HG02884 (cell line): ENCODE measurements at regions not wholly inside any gene's neighbourhood (a gene's known extent, or its start where the extent isn't known, plus 50 kb on each side); places are given as distances from the start of the nearest gene placed in this dataset.
"Not testable (repeated sequence)": the region's sequence is repeated elsewhere in the genome, so short reads cannot be mapped to it uniquely, and the experiment has no call there.

Source experiments
- ATAC-seq: cut with Tn5 transposase; IDR thresholded peaks from one replicate; pipeline ENCODE4 v1.9.1; 2021; ENCODE audit warnings: mild to moderate bottlenecking, moderate library complexity; ENCODE audit not compliant: unreplicated experiment

DNA sequence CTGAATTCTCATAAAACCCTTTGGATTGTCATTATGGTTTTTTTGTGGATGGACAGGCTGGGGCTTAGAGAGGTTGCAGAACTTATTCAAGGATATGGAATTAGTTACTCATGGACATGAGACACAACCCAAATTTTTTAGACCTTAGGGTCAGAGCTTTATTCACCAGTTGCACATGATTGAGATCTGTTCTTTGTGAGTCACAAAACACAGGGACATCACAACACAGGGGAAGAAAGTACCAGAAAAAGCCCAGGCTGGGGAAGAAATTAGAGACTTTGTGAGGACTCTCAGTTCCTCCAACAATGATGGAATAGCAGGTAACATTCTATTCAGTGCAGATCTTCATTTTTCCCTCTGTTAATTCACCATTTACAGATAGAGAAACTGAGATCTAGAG lies 602.4 kb upstream of the CPEB2 start:
- ATAC-seq, result no peak

DNA sequence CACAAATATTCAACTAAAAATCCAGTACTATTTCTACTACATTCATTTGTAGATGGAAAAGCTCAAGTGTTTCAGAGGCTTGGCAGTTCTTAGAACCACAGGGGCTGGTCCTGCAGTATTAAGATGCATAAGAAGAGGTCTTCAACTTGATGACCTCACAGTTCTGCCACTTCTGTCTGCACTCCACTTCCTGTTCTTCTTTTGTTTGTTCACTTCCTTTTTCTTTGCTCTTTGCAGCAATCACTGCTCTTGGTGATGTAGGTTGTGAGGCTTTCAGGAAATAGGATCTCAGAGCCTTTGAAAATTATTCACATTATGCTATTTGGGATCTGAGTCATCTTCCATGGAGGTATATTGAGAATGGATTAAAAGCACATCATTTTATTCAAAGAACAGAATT lies 602.0 kb upstream of the CPEB2 start:
- ATAC-seq, result no peak

DNA sequence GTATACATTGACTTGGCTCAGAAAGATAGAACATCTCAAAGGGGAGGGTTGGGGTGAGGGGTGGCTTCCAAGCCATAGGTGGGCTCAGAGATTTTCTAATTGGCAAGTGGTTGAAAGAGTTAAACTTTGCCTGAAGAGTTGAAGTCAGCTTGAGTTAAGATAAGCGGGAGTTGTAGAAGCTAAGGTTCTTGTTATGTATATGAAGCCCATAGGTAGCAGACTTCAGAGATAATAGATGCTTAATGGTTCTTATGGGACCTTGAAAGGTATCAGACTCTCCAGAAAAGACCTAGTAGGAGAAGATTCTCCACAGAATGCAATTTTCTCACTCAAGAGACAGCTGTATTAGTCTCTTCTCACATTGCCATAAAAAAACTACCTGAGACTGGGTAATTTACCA lies 599.1 kb upstream of the CPEB2 start:
- no peak for ATAC-seq

DNA sequence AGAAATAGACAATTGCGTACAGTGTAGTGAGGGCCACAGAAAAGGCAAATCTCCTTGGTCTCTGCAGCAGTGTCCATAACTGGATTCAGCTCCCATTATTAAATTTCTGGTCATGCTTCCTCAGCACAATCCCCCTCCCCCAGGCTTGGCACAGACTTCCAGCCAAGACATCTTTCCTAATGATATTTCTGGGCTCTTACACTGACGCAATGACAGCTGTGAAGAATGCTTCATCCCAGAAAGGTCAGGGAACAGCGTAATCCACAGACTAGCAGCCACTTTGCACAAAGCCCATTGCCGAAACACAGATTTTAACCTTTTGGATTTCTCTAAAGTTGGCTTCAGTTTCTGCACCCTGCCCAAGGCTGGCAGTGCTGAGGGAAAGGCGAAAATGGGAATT lies 597.6 kb upstream of the CPEB2 start:
- ATAC-seq, result no peak

DNA sequence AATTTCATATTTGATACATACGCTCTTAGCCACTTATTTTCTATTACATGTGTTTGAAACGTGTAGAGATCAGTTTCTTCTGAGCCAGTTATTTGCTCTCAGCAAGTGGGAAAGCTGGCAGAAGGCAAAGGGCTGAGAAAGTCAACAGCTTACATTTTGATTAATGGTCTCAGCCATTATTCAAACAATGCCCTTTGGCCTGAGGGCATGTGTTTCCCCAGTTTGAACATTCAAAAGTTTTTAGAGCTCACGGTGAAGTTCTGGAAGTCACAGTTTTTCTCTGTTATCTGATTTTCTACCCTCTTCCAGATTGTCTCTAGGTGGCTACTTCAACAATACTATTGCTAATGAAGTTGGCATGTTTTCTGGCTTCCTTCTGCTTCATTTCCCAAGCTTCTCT lies 591.8 kb upstream of the CPEB2 start:
- no peak for ATAC-seq

DNA sequence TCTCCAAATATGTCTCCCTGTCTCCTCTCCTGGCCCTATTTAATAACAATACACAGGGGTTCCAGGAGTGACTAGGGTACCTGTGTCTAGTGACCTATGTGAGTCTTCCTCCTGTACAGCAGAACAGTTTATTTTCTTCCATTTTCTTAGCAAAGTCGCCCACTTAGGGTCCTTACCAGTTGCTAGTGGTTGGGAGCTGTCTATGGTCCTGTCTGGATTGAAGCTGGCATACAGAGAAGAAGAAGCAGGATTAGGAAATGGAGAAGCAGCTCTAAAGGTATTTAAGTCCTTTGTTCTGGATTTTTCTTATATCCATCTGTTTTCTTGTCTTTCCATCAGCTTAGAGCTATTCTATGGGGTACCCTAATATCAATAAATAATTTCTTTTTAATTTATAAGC lies 587.1 kb upstream of the CPEB2 start:
- ATAC-seq, result no peak

DNA sequence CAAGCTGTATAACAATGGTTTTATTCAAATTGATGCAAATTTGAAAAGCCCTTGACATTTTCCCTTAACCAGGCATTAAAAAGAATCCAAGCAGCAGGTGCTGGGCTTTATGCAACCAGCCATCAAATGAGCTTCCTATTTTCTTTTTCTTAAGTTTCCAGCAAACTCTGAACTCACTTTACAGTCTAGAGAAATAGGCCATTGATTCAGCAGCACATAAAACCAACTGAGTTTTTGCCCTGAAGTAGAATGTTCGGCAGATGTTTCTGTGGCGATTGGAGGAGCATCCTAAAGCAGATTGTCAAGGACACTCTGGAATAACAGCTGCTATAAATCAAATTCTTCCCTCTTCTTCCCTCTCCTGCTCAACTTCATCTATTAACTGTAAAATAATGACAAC lies 582.8 kb upstream of the CPEB2 start:
- no peak for ATAC-seq

DNA sequence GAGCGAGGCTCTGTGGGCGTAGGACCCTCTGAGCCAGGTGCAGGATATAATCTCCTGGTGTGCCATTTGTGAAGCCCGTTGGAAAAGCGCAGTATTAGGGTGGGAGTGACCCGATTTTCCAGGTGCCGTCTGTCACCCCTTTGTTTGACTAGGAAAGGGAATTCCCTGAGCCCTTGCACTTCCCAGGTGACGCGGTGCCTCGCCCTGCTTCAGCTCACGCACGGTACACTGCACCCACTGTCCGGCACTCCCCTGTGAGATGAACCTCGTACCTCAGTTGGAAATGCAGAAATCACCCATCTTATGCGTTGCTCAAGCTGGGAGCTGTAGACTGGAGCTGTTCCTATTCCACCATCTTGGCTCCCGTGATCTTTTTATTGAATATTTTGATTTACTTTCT lies 576.0 kb upstream of the CPEB2 start:
- ATAC-seq, result not testable (repeated sequence)

DNA sequence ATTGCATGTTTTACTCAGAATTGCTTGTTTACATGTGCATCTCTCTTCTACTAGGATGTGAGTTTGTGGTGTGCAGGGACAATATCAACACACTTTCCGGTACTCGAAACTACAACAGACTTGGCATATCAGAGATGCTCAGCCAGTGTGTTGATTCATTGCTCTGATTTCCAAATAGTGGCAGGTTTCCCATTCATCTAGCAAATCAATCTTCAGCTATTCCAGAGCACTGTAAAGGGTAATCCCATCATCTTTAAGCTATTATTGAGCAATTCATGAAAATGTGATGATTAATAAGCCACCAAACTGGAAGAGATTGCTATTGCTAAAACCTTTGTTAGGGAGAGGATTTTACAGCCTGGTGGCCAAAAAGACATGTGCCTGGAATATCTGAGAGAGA lies 574.2 kb upstream of the CPEB2 start:
- no peak for ATAC-seq

DNA sequence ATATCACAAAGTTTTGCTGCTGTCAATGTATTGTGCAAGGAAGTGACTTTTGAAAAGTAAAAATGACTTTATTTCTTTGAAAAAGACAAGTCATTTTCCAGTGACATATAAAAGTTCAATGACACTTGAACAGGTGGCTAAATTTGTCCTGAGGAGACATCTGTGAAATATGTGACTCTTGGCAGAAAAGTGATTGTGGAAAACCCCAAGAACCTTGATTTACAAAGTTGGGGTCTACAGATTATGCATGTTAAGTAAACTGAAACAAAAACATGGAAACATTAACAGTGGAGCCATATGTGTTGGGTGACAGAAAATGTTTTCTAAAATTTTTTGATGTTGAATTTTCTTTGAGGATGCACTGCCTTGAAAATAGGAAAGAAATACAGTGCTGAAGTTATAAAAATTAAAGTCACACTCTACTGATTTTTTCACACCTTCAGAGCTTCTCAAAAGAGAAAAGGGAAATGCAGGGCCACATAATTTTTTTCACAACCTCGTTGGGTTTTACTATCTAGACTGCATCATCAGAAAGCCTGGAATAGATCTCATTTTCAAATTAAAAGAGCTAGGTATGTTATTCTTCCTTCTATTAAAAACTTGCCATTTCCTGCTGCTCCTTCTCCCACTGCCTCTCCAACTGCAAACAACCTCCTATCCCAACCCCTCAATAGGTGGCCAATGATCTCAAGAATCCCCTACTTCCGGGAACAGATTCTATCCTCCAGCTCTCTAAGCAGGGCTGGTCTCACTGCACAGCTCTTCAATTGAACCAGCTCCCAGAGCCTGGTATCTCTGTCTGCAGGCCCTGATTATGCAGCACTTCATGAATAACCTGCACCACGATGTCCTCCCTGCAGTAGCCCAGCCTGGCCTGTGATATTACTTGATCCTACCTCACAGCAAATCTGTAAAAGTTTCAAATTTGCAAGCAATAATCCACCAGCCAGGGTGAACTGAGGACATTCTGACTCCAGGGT lies 570.8 kb upstream of the CPEB2 start:
- no peak for ATAC-seq

DNA sequence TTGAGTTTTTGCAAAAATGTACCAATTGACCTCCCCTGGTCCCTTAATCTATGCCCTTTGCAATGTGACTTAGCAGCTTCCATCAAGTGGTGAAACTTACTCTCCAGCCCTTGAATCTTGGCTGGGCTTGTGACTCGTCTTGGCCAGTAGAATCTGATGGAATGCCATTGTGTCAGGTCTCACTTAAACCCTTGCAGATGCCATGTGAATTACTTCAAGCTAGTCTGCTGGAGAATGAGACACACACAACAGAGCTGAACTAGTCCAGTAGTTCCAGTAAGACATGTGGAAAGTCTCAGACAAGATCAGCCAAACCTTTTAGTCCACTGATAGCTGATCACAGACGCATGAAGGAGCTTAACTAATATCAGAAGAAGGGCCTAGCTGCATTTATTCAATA lies 567.8 kb upstream of the CPEB2 start:
- ATAC-seq, result no peak

DNA sequence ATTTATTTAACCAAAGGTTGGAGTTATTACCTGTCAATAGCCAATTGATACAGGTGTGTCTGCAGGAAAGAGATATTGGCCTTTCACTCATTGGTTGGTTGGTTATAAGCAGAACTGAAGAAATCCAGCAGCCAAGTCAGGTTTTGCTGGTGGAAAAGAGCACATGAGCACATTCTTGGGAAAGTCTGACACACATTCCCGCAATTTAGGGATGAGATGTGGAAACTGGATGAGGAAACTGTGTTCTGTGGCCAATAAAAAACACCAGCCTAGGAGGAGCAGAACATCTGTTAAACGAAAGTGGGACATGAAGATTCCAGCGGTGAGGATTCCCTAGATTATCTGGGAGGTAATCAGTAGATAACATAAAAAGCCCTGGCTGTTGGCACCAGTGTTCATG lies 567.4 kb upstream of the CPEB2 start:
- no peak for ATAC-seq

DNA sequence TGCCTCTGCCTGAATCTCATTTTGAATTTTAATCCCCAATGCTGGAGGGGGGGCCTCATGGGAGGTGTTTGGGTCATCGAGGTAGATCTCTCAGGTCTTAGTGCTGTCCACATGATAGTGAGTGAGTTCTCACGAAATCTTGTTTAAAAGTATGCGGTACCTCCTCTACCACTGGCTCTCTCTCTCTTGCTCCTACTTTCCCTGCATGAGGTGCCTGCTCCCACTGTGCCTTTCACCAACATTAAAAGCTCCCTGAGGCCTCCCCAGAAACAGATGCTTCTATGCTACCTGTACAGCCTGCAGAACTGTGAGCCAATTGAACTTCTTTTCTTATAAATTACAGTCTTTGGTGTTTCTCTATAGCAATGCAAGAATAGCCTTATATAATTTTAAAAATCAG lies 560.7 kb upstream of the CPEB2 start:
- ATAC-seq, result no peak

DNA sequence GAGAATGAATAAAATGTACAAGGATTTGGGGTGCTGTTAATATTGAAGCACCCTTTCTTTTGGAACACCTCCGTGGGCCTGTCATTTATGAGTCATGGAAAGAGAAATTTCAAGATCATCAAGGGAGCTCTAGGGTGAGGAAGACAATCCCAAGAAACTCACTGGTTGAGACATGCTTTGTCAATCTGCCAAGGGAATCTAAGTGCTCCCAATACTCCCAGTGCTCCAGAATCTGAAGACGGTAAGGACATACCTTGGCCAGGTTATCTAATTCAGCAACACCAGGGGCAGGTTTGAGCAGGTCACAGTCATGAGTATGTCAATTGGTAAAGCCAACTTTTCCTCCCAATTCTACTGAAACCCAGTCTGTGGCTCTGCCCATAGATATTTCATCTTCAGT lies 556.4 kb upstream of the CPEB2 start:
- no peak for ATAC-seq

DNA sequence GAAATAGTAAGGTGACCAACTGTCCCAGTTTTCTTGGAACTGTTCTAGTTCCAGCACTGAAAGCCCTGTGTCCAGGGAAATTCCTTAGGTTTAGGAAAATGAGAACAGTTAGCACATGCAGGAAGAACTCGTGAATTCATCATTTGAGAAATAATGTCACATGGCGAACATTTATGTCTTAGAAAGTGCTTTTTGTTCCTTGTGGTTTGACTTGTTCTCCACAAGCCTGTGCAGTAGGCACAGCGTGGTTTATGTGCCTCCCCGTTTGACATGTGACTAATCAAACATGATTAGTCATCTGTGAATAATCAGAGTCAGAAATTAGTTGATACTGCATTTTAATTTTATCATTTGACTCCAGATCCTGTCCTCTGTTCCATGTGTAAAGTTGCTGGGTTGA lies 556.0 kb upstream of the CPEB2 start:
- ATAC-seq, result no peak

DNA sequence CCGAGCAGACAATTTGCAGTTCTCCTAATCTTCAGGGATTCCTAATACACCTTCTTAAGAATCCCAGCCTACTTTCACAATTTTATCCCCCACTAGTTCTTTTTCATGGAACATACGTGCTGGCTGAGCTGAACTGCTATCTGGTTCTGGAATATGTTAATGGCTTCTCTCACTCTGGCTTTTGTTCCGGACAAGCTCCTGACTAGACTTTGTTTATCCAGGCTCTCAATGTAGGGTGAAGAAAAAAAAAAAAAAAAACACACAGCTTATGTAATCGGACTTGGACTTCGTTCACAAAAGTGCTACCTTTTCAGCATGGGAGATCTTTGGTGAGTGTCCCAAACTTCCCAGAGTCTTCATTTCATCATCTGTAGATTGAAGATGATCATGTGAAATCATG lies 555.4 kb upstream of the CPEB2 start:
- ATAC-seq, result no peak

DNA sequence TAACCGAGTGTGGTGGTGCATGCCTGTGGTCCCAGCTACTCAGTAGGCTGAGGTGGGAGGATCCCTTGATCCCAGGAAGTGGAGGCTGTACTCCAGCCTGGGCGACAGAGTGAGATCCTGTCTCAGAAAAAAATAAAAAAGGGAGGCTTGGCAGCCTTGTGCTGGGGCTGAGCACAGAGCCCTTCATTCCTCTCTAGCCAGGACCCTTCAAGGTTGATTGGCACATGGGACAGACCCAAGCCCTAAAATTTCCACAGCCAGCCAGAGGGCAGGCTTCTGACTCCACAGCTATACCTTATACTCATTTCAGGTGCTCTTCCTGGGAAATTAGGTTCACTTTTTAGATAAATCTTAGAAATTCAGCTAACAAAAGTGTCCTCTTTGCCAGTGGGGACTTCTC lies 553.0 kb upstream of the CPEB2 start:
- no peak for ATAC-seq

DNA sequence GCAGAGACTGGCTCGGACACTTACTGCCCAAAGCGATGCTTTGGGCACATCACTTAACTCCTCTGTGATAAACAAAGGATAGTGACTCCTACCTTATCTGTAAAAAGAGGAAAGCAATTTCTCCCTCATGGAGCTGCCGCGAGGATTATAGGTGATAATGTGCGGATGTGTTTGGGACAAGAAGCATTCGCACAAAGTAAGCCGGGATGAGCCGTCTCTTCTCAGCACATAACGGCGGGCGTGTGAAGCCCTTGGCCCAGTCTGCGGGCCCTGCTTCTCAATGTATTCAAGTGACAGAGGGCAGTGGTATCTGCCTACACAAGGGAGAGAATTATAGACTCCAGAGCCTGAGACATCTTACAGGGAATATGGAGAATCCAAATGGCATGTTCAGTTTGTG lies 550.3 kb upstream of the CPEB2 start:
- ATAC-seq, result no peak

DNA sequence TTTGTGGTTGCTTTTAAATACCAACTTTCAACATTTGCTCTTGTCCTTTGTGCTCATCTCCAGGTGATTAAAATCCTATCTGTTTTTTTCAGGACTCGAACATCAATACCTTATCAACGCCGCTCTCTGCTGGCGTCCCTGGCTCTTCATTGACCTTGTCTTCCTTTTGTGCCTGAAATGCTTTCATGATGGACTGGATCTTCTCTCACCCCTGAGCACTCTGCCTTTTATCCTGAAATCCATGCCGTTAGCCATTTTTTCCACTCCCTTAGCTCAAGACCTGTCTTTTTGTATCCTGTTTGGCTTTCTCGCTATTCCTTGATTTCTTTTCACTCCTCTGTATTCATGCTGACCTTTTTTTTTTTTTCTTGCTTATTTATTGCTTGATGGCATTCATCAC lies 549.5 kb upstream of the CPEB2 start:
- no peak for ATAC-seq

DNA sequence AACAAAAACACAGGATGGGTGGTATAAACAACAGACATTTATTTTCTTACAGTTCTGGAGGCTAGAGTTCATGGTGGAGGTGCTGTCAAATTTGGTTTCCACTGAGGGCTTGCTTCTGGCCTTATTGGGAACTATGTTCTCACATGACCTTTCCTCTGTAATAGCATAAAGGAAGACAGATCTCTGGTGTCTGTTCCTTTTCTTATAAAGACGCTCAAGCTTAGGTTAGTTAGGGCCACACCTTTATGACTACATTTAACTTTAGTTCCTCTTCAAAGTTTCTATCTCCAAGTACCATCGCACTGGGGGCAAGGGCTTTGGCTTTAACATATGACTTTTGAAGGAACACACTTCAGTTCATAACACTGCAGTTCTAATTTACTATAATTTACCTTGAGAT lies 543.8 kb upstream of the CPEB2 start:
- no peak for ATAC-seq

DNA sequence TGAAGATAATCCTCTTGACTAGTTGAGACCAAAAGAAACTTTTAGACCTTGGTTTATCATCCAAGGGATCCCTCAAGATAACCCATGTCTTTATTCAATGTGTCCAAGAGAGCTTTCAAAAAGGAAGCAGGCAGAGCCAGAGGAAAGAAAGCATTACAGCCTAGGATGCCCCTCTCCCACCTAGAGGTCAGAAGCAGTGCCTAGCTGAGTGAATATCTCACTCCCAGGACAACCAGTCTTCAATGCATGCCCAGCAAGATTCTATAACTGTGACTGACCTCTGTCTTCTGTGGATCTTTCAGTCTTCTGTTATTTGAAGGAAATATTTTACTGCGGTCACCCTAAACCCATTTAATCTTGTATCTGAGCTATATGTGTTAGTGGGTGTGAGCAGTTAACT lies 537.2 kb upstream of the CPEB2 start:
- no peak for ATAC-seq

DNA sequence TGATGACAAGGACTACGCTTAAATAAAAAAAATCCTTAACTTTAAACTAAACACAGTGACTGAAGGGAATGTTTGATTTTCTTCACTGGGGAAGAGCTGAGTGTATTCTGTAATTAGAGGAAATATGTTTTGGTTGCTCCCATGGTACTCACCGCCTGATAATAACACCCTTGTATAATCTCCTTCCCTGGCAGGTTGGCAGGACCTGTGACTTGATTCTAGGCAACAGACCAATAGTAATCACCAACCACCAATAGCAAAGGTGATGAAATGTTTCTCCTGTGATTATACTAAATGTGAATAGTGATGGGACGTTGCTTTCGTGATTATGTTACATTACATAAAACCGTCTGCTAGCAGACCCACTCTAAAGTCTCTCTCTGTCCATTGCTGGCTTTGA lies 536.8 kb upstream of the CPEB2 start:
- no peak for ATAC-seq

DNA sequence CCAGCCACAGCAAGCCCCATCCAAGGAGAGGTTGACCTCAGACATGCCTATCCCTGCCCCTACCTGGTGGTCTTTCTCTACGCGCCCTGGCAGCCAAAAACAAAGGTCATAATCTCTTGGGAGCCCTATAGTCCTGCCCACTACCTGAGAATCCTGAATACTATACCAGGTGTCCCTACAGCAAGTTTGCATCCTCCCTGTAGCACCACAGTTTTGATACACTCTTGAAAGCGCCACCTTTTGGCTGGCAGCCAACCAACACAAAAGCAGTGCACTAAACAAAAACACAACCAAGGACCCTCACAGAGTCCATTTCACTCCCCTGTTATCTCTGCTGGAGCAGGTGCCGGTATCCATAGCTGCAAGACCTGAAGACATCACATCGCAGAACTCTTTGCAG lies 523.8 kb upstream of the CPEB2 start:
- ATAC-seq, result no peak
